ENCODE measurements at regions not wholly inside any gene's neighbourhood (a gene's known extent, or its start where the extent isn't known, plus 50 kb on each side); places are given as distances from the start of the nearest gene placed in this dataset.

- TF ChIP-seq ZBTB33 (IDR thresholded peaks at IDR 0.05; ENCODE audit: borderline replicate concordance, low read depth): no peak
Observed at GRCh38 chr3:168322941-168323340, 227.2 kb upstream of the GOLIM4 start (continued).

- TF ChIP-seq TCF12 (IDR thresholded peaks at IDR 0.05) (no peak), IRF3 (IDR thresholded peaks at IDR 0.05; ENCODE audit: low read depth, low read length) (no peak), CTCF (IDR thresholded peaks at IDR 0.05) (no peak), RAD21 (IDR thresholded peaks at IDR 0.05; ENCODE audit: low read length) (no peak), EP300 (IDR thresholded peaks at IDR 0.05; ENCODE audit: borderline replicate concordance in 1 of 2, low read depth in 1 of 2, low read length in 1 of 2) (no peak), MEF2A (IDR thresholded peaks at IDR 0.05; ENCODE audit: borderline replicate concordance, low read depth) (no peak), RFX5 (IDR thresholded peaks at IDR 0.05; ENCODE audit: low read length) (no peak), SMC3 (IDR thresholded peaks at IDR 0.05; ENCODE audit: low read depth, low read length) (no peak), TEAD4 (IDR thresholded peaks at IDR 0.05; ENCODE audit: borderline replicate concordance, insufficient read depth) (no peak), NFIC (IDR thresholded peaks at IDR 0.05; ENCODE audit: borderline replicate concordance) (no peak), SIN3A (IDR thresholded peaks at IDR 0.05; ENCODE audit: borderline replicate concordance, low read depth, low read length) (no peak), FOSL2 (IDR thresholded peaks at IDR 0.05; ENCODE audit: borderline replicate concordance, low read depth) (no peak), USF1 (IDR thresholded peaks at IDR 0.05; ENCODE audit: borderline replicate concordance, low read depth) (no peak), NRF1 (IDR thresholded peaks at IDR 0.05; ENCODE audit: low read depth, low read length) (no peak), ZBTB33 (IDR thresholded peaks at IDR 0.05; ENCODE audit: borderline replicate concordance, low read depth) (no peak)
- peaks cover 0 to 2% of the 10 kb centered on the region in 2 experiments; a peak in 1 of 4 replicates for H3K4me1 ChIP-seq (ENCODE audit: control insufficient read depth in 1 of 2, insufficient read depth in 2 of 2, low read depth in 1 of 2, low read length in 1 of 2)
- no peak overlapping the region for H3K4me3 ChIP-seq (ENCODE audit: low read depth in 2 of 2, low read length in 1 of 2)
- ChIA-PET POLR2A (no interaction called here), CTCF (no interaction called here)
- no peak for DNase-seq
- H3K27ac ChIP-seq (ENCODE audit: low read depth in 2 of 2, low read length in 1 of 2): no peak overlapping the region
- H3K36me3 ChIP-seq (replicated peaks in 1 of 2; ENCODE audit: control insufficient read depth in 1 of 2, insufficient read depth in 2 of 2, low read length in 1 of 2): no peaks in the 10 kb centered on the region
- no peaks in the 10 kb centered on the region for H3K9me2 ChIP-seq
- no peak overlapping the region for H3K4me2 ChIP-seq
- no peaks in the 10 kb centered on the region for H4K20me1 ChIP-seq (ENCODE audit: insufficient read depth)
- H2AFZ ChIP-seq (ENCODE audit: low read depth): no peak overlapping the region
- H3K27me3 ChIP-seq (ENCODE audit: insufficient read depth): no peaks in the 10 kb centered on the region
- no peaks in the 10 kb centered on the region for H3K9me3 ChIP-seq
- H3F3A ChIP-seq (replicated peaks; ENCODE audit: insufficient read depth): no peaks in the 10 kb centered on the region
- H3K9ac ChIP-seq: no peak overlapping the region
- WGBS (ENCODE audit: low lambda C conversion rate): 41% methylated on average over 3 of the region's 3 CpGs
- H3K79me2 ChIP-seq (ENCODE audit: insufficient read depth): no peaks in the 10 kb centered on the region
Observed at GRCh38 chr3:168314166-168314565, 218.4 kb upstream of the GOLIM4 start.

Measured in SK-N-SH (cell line).